ENCODE measurements at regions not wholly inside any gene's neighbourhood (a gene's known extent, or its start where the extent isn't known, plus 50 kb on each side); places are given as distances from the start of the nearest gene placed in this dataset.

DNA sequence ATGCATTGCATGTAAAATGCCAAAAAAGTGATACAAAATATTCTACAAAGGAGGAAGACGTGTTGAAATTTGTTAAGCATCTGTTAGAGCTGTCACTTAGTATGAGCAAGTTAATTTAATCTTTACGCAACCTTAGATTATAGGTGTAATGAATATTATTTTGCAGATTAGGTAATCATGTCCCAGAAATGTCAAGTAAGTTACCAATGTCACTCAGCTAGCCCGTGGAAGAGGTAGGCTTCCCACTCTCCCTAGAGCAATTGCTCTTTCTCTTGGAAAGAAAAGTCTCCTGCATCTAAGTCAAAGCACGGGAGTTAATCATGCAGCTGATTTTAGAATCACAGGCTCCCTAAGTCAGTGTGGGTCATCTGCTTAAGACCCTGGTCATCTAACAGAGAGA, 830.4 kb upstream of the IGFBP3 start:
- no peak for DNase-seq

DNA sequence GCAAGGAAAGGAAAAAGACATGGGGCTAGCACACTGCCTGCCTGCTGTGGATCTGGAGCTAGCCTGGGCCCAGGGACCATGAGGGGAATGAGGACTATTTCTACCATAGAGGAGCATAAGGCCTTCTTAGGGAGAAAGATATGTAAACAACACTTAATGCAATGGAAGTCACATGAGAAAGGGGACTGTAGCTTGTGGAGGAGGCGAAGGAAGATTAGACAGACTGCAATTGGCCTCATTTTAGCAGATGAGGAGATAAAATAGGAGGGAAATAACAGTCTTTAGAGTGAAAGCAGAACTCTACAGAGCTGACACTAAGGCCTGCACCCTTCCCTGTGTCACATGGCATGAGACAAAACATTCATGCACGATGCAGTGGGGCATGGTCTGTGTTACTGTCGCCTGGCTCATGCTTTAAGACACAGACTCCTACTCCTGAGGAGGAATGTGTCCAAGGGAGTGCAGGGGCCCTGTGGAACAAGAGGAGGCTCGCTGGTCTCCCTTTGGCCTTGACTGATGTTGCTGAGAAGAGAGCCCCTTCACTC, 829.3 kb upstream of the IGFBP3 start:
- no peak for DNase-seq

DNA sequence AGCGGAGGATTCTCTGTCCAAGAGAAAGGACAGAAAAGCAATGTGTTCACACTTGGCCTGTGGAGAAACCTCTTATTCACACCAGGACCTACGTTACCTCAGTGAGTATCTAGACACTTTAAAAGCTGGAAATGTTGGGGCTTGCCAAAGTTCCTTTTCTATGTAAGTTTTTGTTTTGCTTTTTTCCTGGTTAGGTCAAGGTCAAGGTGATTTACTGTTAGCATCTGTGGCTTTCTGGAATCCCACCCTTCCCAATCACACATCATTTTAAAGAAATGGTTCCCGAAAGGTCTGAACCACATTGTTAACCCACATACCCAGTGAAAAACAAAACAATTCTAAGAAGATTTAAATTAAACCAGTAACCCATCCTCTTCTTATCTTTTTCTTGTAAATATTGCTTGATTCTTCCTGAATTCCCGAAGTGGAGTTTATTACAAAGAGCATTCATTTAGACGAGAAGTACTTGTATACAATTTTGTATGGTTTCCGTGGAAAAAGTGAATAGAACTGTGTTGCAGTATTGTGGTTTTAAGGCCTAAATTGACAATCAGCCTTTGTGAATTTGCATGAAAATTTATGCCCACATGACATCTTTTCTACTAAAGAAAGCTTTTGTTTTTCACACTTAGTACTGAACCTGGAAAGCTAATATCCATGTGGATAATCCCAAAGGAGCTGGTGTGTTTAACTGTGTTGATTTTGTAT, 827.0 kb upstream of the IGFBP3 start:
- no peak for DNase-seq

GRCh38 chr7:46746695-46747687, 825.9 kb upstream of the IGFBP3 start:
- DNase-seq = no peak

DNA sequence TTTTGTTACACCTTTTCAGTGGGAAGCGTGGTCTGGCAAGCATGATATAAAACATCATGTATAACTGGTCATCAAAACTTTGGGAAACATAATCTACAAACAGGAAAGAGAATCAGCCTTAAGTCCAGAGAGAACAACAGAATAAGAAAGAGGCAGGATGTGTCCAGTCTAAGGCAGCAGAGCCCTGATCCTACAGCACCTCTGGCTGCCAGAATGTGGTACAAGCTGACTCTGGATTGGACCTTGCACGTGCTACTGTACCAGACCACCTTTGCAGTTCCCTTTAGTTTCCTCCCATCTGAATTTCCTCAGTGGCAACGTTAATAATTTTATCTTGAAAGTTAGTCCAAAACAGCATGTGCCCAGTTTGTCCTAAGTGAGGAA, 824.6 kb upstream of the IGFBP3 start:
- no peak for DNase-seq

DNA sequence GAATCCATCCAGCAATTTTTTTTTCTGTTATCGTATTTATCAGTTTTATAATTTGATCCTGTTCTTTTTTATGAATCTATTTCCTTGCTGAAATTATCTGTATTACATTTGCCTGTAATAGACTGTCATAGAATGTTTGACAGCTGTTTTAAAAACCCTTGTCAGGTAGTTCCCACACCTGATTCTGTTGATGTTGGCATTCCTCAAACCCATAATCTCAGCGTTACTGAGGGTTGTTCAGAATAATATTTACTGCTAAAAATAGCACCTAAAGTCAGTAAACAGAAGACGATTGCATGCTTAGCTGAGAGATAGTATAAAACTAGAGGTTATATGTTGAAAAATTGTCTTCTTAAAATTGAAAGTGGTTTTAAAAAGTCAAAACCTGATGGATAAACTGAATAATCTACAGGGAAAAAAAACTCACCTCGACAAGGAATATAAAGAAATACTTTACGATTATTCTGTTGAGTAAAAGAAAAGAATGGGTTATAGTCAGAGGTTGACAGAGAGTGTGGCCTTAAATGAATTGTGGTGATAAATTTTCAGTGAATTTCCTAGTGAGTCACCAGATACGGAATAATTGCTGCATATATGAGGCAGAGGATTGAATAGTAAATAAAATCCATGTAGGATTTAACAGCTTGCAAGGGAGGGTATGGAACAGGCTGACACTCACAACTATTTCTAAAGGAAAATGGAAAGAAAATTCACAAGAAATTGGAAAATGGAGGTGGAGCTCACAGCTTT, 824.1 kb upstream of the IGFBP3 start:
- DNase-seq = no peak

DNA sequence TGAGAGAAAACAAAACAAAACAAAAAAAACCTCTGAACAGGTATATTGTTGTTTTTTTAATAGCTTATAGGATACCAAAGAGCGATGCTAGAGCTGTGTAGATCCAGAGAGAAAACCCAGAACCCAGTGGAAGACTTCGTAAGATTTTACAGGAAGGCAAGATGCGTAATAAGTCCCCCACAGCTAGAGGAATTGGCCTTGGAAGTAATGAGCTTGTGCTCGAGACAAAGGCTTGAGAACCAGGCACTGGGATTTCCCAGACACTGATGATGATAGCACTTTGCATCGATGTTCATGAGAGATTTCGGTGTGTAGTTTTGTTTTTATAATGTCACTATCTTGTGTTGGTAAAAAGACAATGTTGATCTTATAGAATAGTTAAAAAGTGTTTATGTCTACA, 821.5 kb upstream of the IGFBP3 start:
- DNase-seq = no peak

- DNase-seq = no peak
Measured at GRCh38 chr7:46741938-46742540, 821.0 kb upstream of the IGFBP3 start.

DNA sequence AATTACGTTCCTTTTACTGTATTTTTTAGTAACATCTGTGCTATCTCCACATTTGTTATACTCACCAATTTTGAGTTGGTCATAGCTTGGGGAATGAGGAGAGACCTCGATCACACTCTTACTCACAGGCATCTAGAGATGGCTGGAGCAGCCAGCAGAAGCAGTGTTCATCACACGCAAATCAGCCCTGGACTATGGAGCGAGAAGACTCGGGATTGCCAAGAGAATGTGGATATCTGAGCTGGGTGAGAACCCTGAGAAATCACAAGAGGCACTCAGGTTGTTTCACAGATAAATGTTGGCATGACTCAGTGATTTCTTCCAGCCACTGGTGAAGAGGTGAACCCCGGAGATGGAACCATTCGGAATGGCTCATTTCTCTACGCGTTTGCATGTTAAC, 820.1 kb upstream of the IGFBP3 start:
- no peak for DNase-seq

DNA sequence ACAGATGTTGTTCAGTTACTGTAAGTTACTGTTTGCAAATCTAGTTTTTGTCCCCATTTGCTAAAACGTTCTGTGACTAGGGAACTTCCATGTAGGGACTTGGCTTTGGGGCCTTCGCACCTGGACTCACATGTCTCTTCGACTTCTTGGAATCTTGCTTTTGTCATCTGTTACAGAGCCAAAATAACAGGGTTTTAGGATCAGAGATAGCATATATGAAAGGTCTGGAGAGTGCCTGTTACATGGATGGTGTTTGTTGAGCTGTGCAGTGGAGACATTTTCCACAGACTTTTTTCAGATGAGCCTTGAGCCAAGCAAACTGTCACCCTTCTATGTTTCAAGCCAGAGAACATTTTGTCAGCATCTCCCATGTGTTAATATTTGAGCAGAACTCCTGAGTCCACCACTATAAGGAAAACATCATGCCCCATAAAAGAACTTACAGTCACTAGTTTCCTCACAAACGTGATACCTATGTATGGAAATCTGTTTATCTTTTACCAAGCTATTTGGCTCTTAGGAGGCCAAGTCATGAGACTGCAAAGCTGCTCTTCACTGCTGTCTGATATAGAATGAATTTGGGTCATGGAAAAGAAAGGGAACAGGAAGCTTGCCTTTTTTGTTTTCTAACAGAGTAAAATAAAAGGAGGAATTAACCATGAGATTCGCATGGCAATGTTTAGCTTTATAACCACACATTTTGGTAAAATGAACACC, 818.6 kb upstream of the IGFBP3 start:
- DNase-seq = no peak

- no peak for DNase-seq
Measured at GRCh38 chr7:46738796-46739195, 817.7 kb upstream of the IGFBP3 start.

- no peak for DNase-seq
Measured at GRCh38 chr7:46738165-46738564, 817.1 kb upstream of the IGFBP3 start.

GRCh38 chr7:46725838-46726237, 804.8 kb upstream of the IGFBP3 start:
- no peak for DNase-seq

GRCh38 chr7:46725136-46725535, 804.1 kb upstream of the IGFBP3 start:
- no peak for DNase-seq

GRCh38 chr7:46723742-46724141, 802.7 kb upstream of the IGFBP3 start:
- DNase-seq = no peak

DNA sequence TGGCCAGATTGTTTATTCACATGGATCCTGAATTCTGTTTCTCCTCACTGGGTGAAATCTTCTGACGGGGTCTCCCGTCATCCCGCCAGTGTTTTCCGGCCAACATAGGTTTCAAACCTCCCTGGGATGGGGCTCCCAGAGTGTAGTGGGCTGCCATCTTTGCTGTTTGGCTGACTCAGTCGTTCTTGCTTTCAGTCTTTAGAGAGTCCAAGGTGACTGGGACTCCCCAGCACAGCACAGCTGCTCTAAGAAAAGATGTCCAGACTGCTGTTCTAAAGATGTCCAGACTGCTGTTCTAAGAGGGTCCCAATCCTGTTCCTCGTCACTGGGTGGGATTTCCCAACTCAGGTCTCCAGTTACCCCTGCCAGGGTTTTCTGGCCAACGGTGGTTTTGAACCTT, 801.9 kb upstream of the IGFBP3 start:
- DNase-seq = no peak

GRCh38 chr7:46720761-46721160, 799.7 kb upstream of the IGFBP3 start:
- no peak for DNase-seq

GRCh38 chr7:46719616-46720015, 798.5 kb upstream of the IGFBP3 start:
- DNase-seq = no peak

- DNase-seq = no peak
Measured at GRCh38 chr7:46716926-46717325, 795.9 kb upstream of the IGFBP3 start.

DNA sequence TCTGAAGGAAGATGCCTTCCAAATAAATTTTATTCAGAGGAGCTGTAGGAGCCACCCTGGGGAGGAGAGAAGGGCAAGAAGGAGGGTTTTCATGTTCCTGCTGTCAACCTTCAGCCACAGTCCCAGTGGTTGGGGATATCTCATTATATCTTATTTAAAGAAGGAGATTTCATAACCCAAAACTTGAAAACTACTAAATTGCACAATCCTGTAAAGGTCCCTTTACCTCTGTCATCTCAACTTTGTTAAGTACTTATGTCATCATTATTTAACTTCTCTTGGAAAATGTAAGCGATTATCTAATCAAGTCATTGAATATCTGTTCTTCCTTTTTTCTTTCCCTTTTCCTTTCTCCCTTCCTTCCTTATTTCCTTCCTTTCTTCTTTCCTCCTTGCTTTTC, 794.5 kb upstream of the IGFBP3 start:
- no peak for DNase-seq

- DNase-seq = no peak
Measured at GRCh38 chr7:46714904-46715303, 793.8 kb upstream of the IGFBP3 start.
